HUDEP-2 (cell line): ENCODE measurements at regions not wholly inside any gene's neighbourhood (a gene's known extent, or its start where the extent isn't known, plus 50 kb on each side); places are given as distances from the start of the nearest gene placed in this dataset.
"Not testable (repeated sequence)": the region's sequence is repeated elsewhere in the genome, so short reads cannot be mapped to it uniquely, and the experiment has no call there.

Experiments
- DNase-seq, 76 experiments: peaks; one replicate each; lab custom pipeline; 2025; ENCODE audit not compliant: unreplicated experiment in 76 of 76; lab: John Stamatoyannopoulos, UW

DNA sequence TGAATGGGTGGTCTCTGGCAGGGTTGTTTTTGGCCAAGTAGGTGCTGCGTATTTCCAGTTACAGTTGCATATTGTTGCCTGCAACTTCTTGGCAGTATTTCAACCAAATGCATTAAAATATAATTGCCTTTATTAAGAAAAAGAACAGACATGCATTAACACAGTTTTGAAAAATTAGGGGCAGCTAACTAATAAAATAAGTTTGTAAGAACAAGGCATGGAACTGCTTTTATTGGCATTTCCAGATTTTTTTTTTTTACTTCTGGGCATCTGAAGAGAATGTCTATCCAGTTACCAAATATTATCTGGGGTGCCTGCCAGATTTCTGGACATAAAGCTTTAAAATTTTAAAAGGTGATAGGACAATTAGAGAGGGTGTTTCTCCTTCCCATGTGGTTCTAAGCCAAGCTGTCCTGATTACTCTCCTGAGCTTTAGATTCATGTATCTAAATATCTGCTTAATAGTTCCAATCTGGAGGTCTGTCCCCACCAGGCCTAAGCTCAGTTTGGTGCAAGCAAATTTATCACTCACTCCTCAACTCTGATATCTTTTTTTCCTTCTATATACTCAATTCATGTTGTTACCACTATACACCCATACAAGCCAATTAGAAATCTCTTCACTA lies 553.3 kb upstream of the USP24 start:
- DNase-seq, result no peak

DNA sequence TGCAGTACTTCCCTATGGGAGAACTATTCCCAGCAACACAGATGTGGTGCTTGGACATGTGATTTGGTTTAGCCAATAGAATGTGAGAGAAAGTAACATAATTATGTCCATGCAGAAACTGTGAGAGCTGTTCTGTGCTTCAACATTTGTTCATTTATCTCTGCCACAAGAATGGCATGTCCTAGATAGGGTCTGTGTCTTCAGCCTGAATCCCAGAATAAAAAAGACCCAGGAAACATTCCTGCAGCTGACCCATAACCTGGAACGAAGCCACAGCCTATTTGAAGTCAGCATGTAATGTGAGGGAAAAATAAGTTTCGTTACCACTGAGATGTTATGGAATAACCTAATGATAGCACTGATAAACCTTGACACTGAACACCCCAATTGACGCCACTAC lies 552.0 kb upstream of the USP24 start:
- no peak for DNase-seq

DNA sequence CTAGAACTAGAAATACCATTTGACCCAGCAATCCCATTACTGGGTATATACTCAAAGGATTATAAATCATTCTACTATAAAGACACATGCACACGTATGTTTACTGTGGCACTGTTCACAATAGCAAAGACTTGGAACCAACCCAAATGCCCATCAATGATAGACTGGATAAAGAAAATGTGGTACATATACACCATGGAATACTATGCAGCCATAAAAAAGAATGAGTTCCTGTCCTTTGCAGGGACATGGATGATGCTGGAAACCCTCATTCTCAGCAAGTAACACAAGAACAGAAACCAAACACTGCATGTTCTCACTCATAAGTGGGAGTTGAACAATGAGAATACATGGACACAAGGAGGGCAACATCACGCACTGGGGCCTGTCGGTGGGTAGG lies 550.3 kb upstream of the USP24 start:
- DNase-seq, result not testable (repeated sequence)

DNA sequence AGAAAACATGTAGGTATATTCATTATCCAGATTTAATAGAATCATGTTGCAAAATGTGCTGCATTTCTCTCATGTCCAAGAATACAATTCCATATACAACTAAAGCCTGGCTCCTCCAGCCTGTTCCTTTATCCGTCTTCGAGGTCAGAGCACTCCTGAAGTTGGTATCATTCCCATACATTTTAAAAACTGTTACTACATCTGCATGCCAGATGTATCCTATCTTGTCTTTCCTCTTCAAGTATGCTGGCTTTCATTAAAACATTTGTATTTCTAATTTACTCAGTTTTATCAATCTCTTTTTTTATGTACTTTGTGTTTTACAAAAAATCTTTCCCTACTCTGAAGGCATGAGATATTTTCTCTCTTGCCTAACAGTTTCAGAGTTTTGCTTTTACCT lies 536.6 kb upstream of the USP24 start:
- no peak for DNase-seq

DNA sequence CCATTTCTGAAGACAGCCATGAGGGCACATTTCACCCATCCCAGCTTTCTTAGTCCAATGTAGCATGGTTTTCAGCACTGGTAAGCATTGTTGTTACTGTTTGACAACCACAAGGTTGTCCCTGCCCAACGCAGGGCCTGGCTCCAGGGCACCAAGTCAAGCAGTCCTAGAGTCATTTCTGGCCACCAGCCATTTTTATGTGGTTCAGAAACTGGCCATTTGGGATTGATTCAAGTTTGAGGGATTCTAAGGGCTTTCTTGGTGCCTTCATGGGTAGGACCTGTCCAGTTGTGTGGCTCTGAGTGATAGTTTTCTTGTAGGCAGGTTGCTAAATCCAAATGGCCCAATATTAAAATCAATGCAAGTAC lies 535.4 kb upstream of the USP24 start:
- DNase-seq, result peak in 1 of 76 experiments; percentile 1

DNA sequence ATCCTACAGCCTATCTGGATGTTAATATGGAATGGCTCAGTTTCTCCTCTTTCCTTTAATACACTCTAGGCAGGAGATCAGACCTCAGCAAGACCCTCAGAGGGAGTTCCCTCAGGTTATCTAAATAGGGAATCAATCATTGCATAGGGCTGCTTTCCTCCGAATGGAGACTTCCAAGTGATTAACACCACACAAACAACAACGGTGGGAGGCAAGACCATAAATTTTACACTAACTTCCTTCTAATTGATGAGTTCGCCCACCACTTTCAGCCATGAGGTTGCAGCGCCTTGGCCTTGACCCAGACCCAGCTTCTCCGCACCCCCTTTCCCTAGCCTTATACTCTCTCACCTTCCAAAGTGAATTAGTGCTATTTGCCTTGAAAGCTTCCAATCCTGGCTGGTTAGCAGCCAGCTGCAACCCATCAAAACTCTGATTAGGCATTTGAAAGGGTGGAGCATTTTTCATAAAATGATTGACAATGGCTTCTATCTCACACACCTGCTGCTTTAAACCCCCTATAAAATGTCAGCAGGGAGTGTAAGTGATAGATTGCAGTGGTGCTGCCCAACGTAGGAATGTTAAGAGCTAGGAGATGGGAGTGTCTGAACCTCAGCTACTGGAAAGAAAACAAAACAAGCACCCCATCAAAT lies 534.9 kb upstream of the USP24 start:
- no peak for DNase-seq

- no peak for DNase-seq
These were observed 532.3 kb upstream of the USP24 start for GRCh38 chr1:55747408-55747841.

DNA sequence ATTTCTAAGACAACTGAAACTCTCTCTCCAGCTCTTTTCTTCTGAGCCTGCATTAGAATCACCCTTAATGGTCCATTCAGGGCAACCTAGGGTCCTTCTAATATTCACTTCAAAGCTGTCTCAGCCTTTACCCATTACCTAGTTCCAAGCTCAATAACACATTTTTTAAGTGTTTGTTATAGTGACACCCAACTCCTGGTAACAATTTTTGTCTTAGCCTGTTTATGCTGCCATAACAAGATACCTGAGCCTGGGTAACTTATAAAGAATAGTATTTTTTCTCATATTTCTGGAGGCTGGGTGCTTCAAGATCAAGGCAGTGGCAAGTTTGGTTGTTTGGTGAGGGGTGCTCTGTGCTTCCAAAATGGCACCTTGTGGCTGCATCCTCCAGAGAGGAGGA lies 531.5 kb upstream of the USP24 start:
- no peak for DNase-seq

- DNase-seq, result no peak
These were observed 526.4 kb upstream of the USP24 start for GRCh38 chr1:55741516-55741915.

- no peak for DNase-seq
These were observed 519.9 kb upstream of the USP24 start for GRCh38 chr1:55735106-55735505.

- DNase-seq, result no peak
These were observed 511.8 kb upstream of the USP24 start for GRCh38 chr1:55726994-55727393.

DNA sequence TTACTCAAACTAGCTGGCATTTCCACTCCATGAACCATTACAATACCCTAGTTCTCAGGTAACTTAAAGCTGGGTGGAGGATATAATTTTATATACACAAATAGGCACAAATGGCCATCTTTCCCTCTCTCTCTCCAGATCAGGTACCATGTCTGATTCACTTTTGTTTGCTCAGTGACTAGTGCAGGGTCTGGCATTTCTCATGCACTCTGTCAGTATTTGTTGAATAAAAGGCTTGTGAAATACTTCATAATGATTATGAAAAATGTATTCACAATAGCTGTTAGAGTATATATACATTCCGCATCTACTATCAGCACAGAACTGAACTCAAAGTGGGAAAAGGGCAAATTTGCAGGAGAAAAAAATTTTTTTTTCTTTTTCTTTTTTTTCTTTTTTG lies 510.2 kb upstream of the USP24 start:
- no peak for DNase-seq

GRCh38 chr1:55724551-55725325 lies 509.6 kb upstream of the USP24 start:
- DNase-seq, result no peak

GRCh38 chr1:55723001-55723400 lies 507.8 kb upstream of the USP24 start:
- DNase-seq, result no peak

DNA sequence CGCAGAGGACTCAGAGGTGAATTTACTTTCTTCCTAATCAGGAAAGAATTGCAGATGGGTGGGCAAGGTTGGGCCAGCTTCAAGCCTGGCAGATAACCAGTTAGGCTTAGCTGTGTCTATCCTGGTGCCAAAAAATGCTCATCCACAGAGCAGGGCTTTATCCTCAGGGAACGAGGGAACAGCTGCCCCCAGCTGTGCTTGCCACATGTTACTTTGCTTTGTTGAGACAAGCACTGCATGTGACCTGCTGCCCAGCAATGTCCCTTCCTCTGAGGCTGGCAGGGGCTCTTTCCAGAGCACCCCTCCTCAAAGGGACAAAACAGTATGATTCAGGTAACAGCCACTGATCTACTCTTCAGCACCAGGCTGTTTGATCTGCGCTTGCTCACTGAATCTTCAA lies 505.1 kb upstream of the USP24 start:
- no peak for DNase-seq

DNA sequence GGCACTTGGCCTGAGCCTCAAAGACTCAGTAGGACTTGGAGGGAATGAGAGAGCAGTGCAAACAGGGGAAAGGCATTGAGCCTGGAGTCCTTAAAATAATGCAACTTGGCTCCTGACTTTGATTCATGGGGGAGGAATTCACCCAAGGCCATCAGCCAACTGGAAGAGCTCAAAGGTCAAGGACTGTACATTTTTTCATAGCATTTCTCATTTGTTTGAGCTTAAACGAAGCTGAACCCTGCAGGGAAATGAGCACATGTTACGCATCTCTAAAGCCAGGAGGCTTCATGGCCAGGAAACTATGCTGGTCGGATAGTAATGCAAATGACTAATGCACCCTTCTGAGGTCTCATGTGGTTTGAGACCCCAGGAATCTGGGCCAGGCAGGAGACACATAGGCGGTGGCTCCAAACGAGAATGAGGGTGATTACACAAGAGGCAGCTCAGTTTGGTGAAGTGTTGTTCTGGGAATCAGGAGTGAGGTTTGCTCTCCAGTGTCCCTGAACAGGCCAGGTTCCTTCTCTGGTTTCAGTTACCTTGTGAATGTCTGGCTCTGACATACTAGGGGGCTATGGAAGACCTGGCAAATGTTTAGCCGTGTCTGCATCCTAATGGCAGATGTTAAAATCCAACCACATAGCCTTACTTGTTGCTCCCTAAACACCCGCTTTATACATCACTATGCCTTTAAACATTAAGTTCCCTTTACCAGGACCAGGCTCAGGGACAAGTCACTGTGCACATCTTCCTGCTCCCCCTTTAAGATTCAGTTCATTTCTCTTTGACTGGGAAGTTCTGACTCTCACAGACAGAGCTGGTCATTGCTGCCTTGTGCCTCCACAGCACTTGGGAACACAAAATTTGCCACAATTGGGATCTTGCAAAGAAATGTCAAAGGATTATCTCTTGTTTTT lies 503.9 kb upstream of the USP24 start:
- DNase-seq, result no peak

DNA sequence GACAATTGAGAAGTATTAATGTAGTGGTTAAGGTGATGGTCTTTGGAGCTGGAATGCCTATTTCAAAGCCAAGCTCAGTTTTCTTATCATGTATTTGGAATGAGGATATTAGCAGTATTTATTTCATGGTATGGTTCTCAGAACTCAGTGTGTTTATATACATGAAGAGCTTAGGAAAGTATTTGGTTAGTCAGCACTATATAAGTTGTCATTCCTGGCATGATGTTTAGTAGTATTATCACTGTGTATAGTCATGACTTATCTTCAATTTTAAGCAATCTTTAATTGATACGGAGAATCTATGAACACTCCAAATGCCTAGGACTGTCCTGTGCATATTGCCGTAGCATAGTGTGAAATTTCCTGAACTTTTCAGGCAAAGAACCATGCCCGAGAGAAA lies 501.9 kb upstream of the USP24 start:
- no peak for DNase-seq

- no peak for DNase-seq
These were observed 501.4 kb upstream of the USP24 start for GRCh38 chr1:55716610-55717009.

GRCh38 chr1:55716151-55716550 lies 501.0 kb upstream of the USP24 start:
- no peak for DNase-seq

DNA sequence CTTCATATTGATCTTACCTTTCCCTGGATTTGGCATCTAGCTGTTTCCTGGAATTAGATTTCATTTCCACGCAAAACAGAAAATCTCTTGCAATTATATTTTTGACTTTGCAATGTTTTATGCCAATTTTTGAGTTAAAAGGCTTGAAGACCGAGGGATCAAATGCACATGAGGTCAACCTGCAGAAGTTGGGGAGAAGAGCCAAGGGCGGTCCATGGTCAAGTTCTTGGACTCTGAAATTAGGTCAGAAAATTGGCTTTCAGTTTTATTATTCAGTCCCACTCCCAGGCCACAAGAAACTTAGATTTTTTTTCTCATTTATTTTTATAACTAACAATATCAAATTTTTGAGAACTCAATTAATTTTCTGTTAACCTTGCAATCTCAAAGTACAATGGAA lies 499.1 kb upstream of the USP24 start:
- no peak for DNase-seq

DNA sequence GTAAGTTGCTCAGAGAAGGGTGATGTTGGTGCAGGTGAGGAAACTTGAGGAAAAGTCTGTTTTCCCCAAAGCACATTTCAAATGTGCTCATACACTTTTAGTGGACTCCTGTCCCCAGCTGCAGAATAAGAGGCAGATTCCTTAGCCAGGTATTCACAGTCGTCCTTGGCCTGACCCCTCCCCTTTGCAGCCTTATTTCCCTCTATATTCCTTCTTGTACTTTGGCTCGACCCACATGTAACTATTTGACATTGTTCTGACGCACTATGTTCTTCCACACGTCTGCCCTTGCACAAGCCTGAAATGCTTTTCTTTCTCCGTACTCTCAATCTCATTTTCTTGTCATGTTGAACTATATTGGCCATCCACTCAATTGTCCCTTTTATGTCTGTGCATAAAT lies 498.4 kb upstream of the USP24 start:
- no peak for DNase-seq
